GM12878 (cell line): ENCODE measurements at regions not wholly inside any gene's neighbourhood (a gene's known extent, or its start where the extent isn't known, plus 50 kb on each side); places are given as distances from the start of the nearest gene placed in this dataset.

Experiments used
- ATAC-seq: fragments of 200-7000 bp; cut with Tn5 transposase; 3 replicates; pipeline ENCODE4 v1.9.1; 2020; ENCODE audit warnings: mild to moderate bottlenecking, moderate library complexity
- BruUV-seq: library from RNA; stranded (reverse); fragments of 400-500 nt; replicated peaks from 2 replicates; lab custom pipeline; 2021; lab: Mats Ljungman, UMichigan
- CTCF ChIA-PET: fragments of 300-600 bp; sonication (Branson Sonifier 250); formaldehyde crosslinking; extraction: SDS; loops from one replicate; lab custom pipeline; 2021; ENCODE audit warnings: inconsistent platforms; lab: Yijun Ruan, JAX
- POLR2A ChIA-PET: fragments of 350-600 bp; formaldehyde crosslinking; extraction: SDS; loops from one replicate; lab custom pipeline; 2021; ENCODE audit warnings: inconsistent platforms; lab: Charles Lee
- RAD21 ChIA-PET: fragments of 300-600 bp; sonication (Branson Sonifier 250); formaldehyde crosslinking; loops from one replicate; lab custom pipeline; 2023; ENCODE audit warnings: antibody characterized with exemption; ENCODE audit not compliant: unreplicated experiment; lab: Charles Lee
- SMC1A ChIA-PET: fragments of 300-600 bp; sonication (Branson Sonifier 250); formaldehyde crosslinking; loops from one replicate; lab custom pipeline; 2023; ENCODE audit not compliant: unreplicated experiment, uncharacterized antibody; lab: Charles Lee
- DNase-seq: peaks from one replicate; pipeline ENCODE4 v3.0.0-alpha.2; 2011; ENCODE audit warnings: low read depth, low spot score
- FAIRE-seq: peaks from 3 replicates; lab custom pipeline; 2011; peaks lifted over from hg19 to GRCh38; lab: Jason Lieb, UNC
- H2AFZ ChIP-seq: 2 replicates; pipeline ENCODE4 v1.6.0; 2011; ENCODE audit warnings: low read depth, low read length, control low read depth; ENCODE audit not compliant: control insufficient read depth
- H3K27ac ChIP-seq: 2 replicates; pipeline ENCODE4 v1.5.1; 2011; ENCODE audit warnings: control low read depth; ENCODE audit not compliant: control insufficient read depth, insufficient read depth
- H3K27me3 ChIP-seq, 2 experiments: replicated peaks in 1 of 2; 2 replicates each; pipeline versions ENCODE4 v1.6.0 to v1.6.1; 2011; ENCODE audit warnings: low read length in 1 of 2; ENCODE audit not compliant: control insufficient read depth in 2 of 2, insufficient read depth in 2 of 2
- H3K36me3 ChIP-seq, 2 experiments: 2 replicates each; pipeline ENCODE4 v1.5.1; 2011; ENCODE audit warnings: low read length in 1 of 2; ENCODE audit not compliant: control insufficient read depth in 2 of 2, insufficient read depth in 2 of 2
- H3K4me1 ChIP-seq: 2 replicates; pipeline ENCODE4 v1.6.1; 2011; ENCODE audit warnings: mild to moderate bottlenecking, low read length, moderate library complexity, mixed read lengths; ENCODE audit not compliant: control insufficient read depth, insufficient read depth
- H3K4me2 ChIP-seq: 2 replicates; pipeline ENCODE4 v1.6.0; 2011; ENCODE audit warnings: control low read depth; ENCODE audit not compliant: control insufficient read depth, insufficient read depth
- H3K4me3 ChIP-seq: fragments of 200-600 bp; sonication (generic); 2 replicates; pipeline ENCODE4 v1.5.1; 2016
- H3K79me2 ChIP-seq: 2 replicates; pipeline ENCODE4 v1.6.0; 2011; ENCODE audit warnings: low read length; ENCODE audit not compliant: control insufficient read depth, insufficient read depth
- H3K9ac ChIP-seq: 2 replicates; pipeline ENCODE4 v1.8.0; 2011; ENCODE audit warnings: low read length, control low read depth, mixed read lengths; ENCODE audit not compliant: control insufficient read depth, insufficient read depth
- H3K9me3 ChIP-seq: replicated peaks from 3 replicates; pipeline ENCODE4 v1.5.1; 2011; ENCODE audit warnings: mild to moderate bottlenecking, low read length; ENCODE audit not compliant: control insufficient read depth, insufficient read depth
- H4K20me1 ChIP-seq: 2 replicates; pipeline ENCODE4 v1.6.0; 2011; ENCODE audit not compliant: control insufficient read depth, insufficient read depth
- EED ChIP-seq: sonication (generic); IDR thresholded peaks from 2 replicates; pipeline ENCODE4 v1.6.1; 2016; ENCODE audit warnings: antibody characterized with exemption, low read depth
- EGR1 ChIP-seq, 2 experiments: IDR thresholded peaks; 1 replicate in 1 of 2; 2 replicates in 1 of 2; pipeline ENCODE4 v1.6.1; 2011 to 2012; ENCODE audit warnings: low read depth in 2 of 2, low read length in 2 of 2, borderline replicate concordance in 1 of 2, mild to moderate bottlenecking in 1 of 2, moderate library complexity in 1 of 2
- EZH2 ChIP-seq: IDR thresholded peaks from 2 replicates; pipeline ENCODE4 v1.6.1; 2012; ENCODE audit warnings: low read depth, mild to moderate bottlenecking, control low read depth, inconsistent platforms, low read length, borderline replicate concordance; ENCODE audit not compliant: control insufficient read depth
- FOS ChIP-seq: IDR thresholded peaks from 3 replicates; pipeline ENCODE4 v1.6.1; 2011; ENCODE audit warnings: borderline replicate concordance; ENCODE audit not compliant: insufficient read length; ENCODE audit errors: extremely low read depth
- JUND ChIP-seq: IDR thresholded peaks from 2 replicates; pipeline ENCODE4 v1.6.1; 2012; ENCODE audit warnings: low read depth, mild to moderate bottlenecking, low read length, improper control_type of control experiment, moderate library complexity
- LARP7 ChIP-seq: fragments of 450-650 bp; IDR thresholded peaks from 2 replicates; pipeline ENCODE4 v1.6.1; 2017; ENCODE audit warnings: mild to moderate bottlenecking
- RAD51 ChIP-seq: fragments of 450-650 bp; IDR thresholded peaks from 2 replicates; pipeline ENCODE4 v1.6.1; 2016; ENCODE audit warnings: moderate library complexity, mild to moderate bottlenecking, inconsistent platforms
- SIN3A ChIP-seq: IDR thresholded peaks from 2 replicates; pipeline ENCODE4 v1.6.1; 2012; ENCODE audit warnings: low read depth, low read length, improper control_type of control experiment
- SMAD5 ChIP-seq: IDR thresholded peaks from 2 replicates; pipeline ENCODE4 v1.6.1; 2016; ENCODE audit warnings: antibody characterized with exemption, low read depth
- YY1 ChIP-seq: IDR thresholded peaks from 2 replicates; pipeline ENCODE4 v1.6.1; 2011; ENCODE audit warnings: low read depth, mild to moderate bottlenecking, low read length
- WGBS: methylation state at CpG from one replicate; pipeline ENCODE4 v1.1.6; 2016; ENCODE audit warnings: low lambda C conversion rate; ENCODE audit not compliant: insufficient replicate concordance, insufficient coverage; ENCODE audit errors: missing lambda C conversion rate; 5-methylcytosine and 5-hydroxymethylcytosine counted together
- in situ Hi-C: fragments of 300-500 bp; cut with MboI; formaldehyde crosslinking; loops from 9 replicates; pipeline ENCODE4 v1.14.3; 2018; ENCODE audit warnings: mixed read lengths
- intact Hi-C: fragments of 100-400 bp; cut with micrococcal nuclease; formaldehyde crosslinking; loops from one replicate; pipeline ENCODE4 v1.14.2; 2022; ENCODE audit not compliant: unreplicated experiment
- TF ChIP-seq, protein P1 (sequence below): fragments of 450-650 bp; formaldehyde crosslinking; IDR thresholded peaks from 2 replicates; pipeline ENCODE4 v1.4.0; 2020; ENCODE audit warnings: mild to moderate bottlenecking, moderate library complexity

DNA sequence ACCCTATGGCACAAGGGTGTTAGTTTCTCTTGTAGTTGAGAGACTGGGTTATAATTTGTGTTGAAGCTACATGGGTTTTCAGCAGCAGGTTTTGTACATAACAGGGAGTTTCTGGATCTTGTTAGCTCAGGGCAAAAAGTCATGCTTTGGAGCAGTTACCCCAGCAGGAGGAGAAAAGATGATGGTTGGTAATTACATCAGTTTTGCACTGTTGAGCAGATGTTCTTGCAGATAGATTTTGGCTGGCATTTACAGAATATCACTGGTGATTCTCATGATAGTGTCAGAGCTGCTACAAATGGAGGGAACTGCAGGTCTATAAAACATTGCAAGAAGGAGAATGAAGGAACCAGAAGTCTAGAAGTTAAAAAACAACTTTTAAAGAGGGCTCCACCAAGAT lies 215.2 kb upstream of the ATP5MC3 start (continued):
- TF ChIP-seq EED (no peak), YY1 (no peak)

- ChIA-PET RAD21 (no interaction called here), CTCF (no interaction called here), SMC1A (interaction anchor here (0.7 kb wide), 1 partner anchor 8 kb away, joined by 3 read pairs; no protein-coding TSS in a partner anchor), POLR2A (no interaction called here)
- H3K4me1 ChIP-seq, result no peaks in the 10 kb centered on the region
- in situ Hi-C loops (no loop called here), intact Hi-C loops (no loop called here)
- H4K20me1 ChIP-seq, result no peaks in the 10 kb centered on the region
- no TSS peak for BruUV-seq
- no peak overlapping the region for H3K9ac ChIP-seq
- ATAC-seq (no peak), DNase-seq (no peak), FAIRE-seq (no peak)
- H2AFZ ChIP-seq, result no peak overlapping the region
- H3K4me3 ChIP-seq, result no peak overlapping the region
- no peaks in the 10 kb centered on the region for H3K36me3 ChIP-seq
- no peak overlapping the region for H3K4me2 ChIP-seq
- TF ChIP-seq SIN3A (no peak), EZH2 (no peak), RAD51 (no peak), EGR1 (IDR thresholded peaks at IDR 0.05; ENCODE audit: borderline replicate concordance in 1 of 2, low read depth in 2 of 2, low read length in 2 of 2) (no peak), FOS (no peak), JUND (no peak), LARP7 (no peak), SMAD5 (no peak)
- TF ChIP-seq, protein P1, sequence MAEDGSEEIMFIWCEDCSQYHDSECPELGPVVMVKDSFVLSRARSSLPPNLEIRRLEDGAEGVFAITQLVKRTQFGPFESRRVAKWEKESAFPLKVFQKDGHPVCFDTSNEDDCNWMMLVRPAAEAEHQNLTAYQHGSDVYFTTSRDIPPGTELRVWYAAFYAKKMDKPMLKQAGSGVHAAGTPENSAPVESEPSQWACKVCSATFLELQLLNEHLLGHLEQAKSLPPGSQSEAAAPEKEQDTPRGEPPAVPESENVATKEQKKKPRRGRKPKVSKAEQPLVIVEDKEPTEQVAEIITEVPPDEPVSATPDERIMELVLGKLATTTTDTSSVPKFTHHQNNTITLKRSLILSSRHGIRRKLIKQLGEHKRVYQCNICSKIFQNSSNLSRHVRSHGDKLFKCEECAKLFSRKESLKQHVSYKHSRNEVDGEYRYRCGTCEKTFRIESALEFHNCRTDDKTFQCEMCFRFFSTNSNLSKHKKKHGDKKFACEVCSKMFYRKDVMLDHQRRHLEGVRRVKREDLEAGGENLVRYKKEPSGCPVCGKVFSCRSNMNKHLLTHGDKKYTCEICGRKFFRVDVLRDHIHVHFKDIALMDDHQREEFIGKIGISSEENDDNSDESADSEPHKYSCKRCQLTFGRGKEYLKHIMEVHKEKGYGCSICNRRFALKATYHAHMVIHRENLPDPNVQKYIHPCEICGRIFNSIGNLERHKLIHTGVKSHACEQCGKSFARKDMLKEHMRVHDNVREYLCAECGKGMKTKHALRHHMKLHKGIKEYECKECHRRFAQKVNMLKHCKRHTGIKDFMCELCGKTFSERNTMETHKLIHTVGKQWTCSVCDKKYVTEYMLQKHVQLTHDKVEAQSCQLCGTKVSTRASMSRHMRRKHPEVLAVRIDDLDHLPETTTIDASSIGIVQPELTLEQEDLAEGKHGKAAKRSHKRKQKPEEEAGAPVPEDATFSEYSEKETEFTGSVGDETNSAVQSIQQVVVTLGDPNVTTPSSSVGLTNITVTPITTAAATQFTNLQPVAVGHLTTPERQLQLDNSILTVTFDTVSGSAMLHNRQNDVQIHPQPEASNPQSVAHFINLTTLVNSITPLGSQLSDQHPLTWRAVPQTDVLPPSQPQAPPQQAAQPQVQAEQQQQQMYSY (CRISPR knock-in tag), result no peak
- no peaks in the 10 kb centered on the region for H3K79me2 ChIP-seq
- WGBS, result 20% methylated on average over 1 of the region's 1 CpG
- H3K27me3 ChIP-seq, result no peaks in the 10 kb centered on the region
- no peak overlapping the region for H3K27ac ChIP-seq
- H3K9me3 ChIP-seq, result no peaks in the 10 kb centered on the region
These were observed 212.3 kb upstream of the ATP5MC3 start for GRCh38 chr2:175393851-175394250.
